Stimulated activated CD4-positive, alpha-beta T cell treated with anti-CD3 and anti-CD28 coated beads, Interleukin-4, amount 100 ng/mL, for 1 hour (primary cell): ENCODE measurements at regions not wholly inside any gene's neighbourhood (a gene's known extent, or its start where the extent isn't known, plus 50 kb on each side); places are given as distances from the start of the nearest gene placed in this dataset.

Experiments
- DNase-seq: peaks from one replicate; pipeline ENCODE4 v3.0.0-alpha.2; 2020

DNA sequence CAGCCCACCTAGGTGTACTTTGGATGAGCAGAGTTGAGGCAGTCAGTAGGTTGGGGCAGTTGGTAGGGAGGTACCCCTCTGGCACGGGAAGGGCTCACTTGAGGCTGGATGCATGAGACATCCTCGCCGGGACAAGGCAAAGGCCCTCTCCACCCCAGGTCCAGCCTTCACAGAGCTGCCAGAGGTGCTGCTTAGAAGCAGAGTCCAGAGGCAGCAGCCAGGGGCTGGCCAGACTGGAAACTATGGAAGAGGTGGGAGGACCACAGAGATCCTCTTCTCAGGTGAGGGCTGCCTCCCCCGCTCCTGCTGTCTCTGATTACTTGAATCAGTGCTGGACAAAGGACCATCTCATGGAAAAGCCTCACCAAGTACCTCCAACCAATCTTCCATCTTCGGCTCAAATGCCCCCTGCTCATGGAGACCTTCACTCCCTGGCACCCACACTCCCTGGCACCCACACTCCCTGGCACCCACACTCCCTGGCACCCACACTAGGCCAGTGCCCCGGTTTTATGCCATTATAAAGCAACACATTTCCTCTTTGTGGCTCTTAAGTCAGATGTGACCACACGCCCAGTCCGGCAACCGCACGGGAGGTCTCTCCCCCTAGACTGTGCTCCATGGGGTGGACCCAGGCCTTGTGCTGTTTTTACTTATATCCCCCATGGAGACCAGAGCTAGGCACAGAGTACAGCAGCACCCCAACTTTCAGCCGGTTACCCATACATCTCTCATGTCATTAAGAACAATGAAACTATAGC, 100.1 kb downstream of the YTHDF1 start:
- no peak for DNase-seq

DNA sequence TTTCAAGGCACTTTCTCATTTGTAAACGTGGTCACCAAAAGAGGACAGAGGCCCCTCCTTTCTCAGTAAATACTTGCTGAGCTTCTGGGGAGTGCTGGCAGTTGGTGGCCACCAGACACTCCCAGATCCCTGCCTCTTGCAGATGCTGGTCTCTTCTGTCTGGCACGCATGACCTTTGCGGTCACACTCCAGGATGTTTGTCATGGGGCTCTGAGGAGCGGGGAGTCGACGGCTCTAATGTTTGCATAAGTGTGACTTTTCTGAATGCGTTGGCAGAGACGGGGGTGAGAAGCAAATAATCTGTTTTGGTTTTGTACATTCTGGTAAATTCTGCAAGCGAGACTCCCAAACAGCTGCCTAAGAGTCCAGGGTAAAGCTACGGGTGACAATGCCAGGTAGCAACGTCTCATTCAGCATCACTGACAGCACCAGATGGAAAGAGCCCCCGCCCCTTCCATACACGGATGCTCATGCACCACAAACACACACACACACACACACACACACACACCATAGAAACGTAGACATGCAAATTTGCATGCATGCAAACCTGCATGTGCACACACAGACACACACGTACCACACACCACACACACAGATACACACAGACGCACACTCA, 101.1 kb downstream of the YTHDF1 start:
- no peak for DNase-seq

DNA sequence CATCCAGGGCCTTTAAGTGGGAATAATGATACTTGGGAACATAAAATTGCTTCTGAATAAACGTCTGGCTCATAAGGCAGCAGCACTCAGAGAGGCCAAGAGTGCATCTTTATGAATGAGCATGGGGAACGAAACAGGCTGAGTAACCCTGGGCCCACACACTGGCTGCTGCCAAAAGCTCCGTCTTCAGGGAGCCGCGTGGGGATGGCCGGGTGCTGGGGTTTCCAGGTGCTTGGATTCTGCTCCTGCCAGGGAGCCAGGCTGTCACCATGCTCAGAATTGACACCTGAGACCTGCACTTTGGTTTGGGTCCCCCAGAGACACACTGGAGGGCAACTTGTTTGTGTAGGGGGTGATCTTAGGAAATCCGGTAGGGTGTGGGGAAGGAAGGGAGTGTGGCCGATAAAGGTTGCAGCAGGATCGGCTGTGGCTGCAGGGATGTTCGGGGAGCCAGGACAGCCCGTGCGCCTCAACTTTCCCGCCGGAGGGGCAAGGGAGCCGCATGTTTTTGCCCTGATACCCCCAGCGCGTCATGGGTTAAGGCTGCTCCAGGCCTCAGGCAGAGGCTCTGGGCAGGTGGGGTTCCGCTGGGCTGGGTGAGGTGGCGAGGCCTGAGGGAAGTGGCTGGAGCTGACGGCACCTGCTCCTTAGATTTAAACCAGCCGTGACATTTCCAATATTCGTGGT, 101.8 kb downstream of the YTHDF1 start:
- no peak for DNase-seq

DNA sequence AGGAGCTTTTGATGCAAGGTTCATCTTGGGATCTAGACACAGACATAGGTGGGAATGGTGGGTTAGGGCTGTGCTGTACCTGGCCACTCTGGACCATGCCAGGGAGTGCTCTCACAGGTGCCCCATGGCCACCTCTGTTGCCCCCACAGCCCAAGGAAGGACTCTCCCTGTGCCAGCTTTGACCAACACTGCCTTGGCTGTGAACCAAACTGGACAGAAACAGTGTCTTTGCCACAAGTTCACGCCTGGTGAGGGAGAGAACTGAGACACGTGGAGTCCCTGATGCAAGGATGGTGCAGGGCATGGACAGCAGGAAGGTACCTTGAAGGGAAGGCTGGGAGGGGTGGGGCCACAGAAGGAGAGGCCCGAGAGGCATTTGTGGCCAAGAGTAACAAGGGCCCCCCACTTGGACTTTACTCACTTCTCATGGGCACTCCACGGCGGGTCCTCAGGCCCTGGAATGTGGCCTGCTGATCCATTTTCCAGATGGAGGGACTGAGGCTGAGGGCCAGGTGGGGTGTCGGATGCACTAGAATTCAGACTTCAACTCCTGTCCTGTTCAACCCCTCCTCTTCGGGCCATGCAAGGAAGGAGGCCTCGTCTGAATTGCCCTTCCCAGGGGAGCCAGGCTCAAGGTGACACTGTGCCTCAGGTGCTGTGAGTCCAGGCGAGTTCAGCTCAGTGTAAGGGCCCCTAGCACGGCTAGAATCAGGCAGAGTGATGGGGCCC, 103.3 kb downstream of the YTHDF1 start:
- no peak for DNase-seq

DNA sequence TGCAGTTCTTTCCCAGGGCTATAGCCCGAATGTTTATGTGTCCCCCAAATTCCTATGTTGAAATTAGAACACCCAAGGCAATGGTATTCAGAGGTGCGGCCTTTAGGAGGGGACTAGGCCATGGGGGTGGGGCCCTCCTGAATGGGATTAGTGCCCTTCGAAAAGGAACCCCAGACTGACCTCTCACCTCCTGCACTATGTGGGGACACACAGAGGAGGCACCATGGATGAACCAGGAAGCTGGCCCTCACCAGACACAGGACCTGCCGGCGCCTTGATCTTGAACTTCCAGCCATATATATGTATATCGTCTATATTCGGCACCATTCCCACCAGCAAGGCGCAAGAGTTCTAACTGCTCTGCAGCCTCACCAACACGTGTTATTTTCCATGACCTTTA, 101.5 kb upstream of the BHLHE23 start:
- DNase-seq = no peak

DNA sequence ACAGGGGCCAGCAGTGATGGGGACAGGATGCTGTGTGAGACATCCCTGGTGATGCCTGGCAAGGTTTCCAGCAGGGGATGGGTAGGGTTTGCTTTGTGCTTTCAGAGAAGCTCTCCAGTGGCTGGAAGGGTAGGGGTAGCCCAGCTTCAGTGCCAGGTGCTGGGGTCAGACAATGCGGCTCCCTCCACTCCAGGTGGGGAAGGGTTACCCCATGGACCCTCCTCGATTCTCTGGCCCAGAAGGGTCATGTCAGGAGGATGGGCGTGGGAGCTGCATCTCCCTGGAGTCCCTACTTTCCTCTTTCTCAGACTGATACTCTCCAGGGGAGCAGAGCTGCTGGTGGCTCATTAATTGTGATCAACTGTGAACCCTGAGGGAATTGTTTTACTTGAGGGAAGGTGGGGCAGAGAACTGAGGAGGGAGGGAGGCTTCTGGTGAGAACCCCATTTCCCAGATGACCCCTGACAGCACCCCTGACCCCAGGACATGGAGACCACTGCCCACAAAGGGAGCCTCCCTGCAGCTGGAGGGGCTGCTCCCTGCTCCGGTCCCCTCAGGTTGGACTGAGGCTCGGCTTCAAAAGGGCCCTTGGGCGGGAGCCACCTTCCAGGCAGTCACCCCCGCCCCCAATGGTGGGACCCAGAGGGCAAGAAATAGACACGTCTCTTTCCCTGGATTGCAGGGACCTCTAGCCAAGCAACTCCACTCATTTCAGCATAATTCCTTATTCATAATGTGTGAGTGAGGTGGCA, 100.9 kb upstream of the BHLHE23 start:
- no peak for DNase-seq

DNA sequence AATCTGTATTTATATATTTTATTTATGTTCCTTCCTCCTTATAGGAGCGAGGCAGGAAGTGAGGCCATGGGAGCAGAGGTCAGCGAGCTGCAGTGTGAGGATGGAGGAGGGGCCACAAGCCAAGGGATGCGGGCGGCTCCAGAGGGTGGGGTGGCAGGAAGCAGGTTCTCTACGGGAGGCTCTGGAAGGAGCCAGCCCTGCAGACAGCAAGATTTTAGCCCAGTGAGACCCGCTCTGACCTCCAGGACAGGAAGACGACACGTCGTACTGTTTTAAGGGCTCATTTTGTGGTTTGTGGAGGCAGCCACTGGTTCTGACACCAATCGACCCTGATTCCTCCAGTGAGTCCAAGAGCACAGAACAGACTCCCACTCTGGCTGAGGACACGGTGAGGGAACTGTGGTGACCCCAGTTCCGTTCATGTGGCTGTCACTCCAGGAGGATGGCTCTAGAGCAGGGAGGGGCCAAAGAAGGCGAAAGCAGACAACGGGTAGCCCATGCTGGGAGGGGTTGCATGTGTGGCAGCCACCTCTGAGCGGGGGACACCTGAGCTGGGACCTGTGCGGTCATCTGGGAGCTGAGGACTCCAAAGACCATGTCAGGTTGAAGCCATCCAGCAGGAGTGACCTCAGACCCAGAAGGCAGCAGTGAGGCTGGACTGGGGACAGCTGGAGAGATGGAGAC, 100.1 kb upstream of the BHLHE23 start:
- DNase-seq = no peak

DNA sequence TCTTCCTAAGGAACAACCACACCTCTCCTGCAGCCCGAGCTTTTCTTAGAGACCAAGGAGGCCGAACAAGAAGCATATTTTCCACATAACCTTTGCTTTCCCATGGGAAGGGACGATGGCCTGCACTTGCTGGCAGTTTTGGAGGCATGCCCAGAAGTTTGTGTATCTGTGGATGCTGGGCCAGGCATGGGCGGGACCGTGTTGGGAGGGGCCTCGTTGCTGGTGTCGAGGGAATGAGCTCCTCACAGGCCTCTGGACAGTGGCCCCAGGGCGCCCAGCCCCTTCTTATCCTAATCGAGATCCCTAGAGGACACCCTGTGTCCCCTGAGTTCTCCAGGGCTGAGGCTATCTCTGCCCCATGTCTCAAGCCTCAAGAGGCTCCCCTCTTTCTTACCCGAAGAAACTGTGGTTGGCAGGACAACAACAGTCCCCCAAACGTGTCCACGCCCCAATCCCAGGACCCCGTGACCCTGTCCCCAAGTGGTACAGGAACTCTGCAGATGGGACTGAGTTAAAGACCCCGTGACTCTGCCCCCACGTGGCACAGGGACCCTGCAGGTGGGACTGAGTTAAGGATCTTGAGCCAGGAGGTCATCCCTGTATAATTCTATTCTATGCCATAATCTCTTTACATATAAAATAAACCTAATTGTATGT, 99.5 kb upstream of the BHLHE23 start:
- DNase-seq = no peak

DNA sequence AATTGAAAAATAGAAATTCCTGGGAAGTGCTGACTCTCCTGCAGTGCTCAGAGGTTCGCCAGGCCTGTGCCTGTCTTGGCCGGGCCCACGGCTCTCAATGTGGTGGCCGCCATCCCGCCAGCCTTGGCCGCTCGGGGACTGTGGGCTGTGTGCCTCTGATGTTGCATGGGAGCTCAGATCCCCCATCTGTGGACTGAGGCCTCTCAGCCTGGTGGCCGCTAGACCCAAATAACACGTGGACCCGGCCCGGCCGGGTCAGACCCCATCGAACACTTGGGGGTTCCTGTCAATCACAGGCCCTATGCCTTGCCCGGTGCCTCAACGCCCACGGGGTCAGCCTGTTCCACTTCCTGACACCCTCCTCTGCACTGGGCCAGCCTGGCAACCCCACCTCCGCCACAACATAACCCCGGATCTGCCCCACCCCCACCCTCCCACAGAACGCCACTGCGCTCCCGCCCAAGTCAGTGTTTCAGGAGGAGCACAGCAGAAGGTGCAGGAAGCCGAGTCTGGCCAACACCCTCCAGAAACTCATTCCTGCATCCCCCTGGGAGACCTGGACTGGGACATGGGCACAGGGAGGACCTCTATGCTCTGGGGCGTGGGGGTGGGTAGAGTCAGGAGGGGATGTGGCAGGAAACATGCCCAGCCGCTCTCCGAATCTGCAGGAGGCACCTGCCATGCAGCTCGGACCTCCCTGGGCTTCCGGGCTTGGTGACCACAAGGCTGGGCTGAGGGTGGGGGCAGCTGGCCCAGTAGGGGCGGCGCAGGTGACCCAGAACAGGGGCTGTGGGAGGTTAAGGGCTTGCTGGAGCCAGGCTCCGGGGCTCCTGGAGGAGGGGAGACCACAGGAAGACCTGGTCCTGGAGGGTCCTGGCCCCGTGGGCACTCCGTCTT, 98.7 kb upstream of the BHLHE23 start:
- DNase-seq = no peak

DNA sequence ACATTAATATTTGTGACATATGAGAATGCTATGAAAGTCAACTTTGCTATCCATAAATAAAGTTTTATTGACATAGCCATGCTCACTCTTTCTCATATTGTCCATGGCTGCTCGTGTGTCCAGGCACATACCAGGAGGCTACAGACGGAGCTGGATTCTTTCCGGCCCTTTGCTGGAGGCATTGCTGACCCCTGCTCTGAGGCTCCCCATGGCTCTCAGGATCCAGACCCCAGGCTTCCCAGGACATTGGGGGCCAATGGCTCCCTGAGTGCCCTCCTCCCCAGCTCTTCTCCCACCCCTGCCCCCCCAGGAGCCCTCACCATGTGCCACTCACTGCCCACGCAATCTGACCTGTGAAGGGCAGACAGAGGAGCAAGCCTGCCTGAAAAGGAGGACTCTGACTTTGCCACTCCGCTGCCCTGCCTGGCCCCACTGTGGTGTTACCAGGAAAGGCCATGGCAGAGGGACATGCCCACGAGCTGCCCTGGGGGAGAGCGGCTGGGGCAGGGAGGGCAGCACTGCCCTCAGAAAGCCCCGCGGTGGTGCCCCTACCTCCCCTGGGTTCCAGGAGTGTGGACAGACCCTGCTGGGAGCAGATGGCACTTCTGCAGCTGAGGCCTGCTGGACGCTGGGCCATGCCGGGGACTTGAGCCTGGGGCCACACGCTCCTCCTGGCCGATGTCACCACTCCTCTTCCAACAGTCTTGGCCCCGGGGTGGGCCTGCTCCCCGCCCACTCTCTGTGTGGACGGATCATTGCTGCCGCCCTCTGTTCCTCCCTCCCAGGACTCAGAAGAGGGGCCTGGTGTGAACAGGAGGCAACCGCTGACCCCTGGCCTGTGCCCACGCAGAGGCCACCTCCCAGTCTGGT, 97.8 kb upstream of the BHLHE23 start:
- no peak for DNase-seq

DNA sequence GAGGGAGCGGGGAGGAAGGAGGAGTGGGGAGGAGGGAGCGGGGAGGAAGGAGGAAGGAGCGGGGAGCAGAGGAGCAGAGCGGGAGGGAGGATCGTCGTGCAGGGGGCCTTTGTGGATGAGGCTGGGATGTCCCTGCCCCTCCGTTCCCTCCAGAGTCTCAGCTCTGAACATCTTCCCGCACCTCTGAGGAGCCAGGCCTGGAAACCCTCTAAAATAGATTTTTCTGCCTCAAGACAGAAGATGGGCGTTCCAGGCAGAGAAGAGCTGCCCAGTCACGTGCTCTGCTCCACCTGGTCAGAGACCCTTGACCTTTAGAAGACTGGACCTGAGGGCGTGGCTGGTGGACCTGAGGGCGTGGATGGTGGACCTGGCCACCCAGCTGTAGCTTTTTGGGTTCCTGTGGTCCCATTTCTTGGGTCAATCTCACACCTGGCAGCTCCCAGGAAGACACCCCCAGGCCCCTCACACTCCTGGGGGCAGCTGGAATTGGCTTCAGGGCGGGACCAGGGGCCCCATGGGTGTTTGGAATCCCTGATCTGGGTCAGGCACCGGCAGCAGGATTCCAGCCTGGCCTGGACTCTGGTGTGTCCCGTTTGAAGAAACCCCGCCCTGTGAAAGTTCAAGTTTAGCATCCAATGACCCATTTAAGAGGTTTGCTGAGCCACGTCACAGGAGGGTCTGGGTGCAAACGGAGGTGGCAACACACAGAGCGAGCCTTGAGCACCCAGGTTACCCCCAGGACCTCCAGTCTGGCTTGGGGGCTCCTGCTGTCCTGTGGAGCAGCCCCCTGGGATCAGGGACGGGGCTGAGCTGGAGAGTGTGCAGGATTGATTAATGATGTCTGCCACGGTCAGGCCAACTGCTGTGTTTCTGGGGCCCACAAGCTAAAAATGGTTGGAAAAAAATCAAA, 96.9 kb upstream of the BHLHE23 start:
- DNase-seq = no peak

DNA sequence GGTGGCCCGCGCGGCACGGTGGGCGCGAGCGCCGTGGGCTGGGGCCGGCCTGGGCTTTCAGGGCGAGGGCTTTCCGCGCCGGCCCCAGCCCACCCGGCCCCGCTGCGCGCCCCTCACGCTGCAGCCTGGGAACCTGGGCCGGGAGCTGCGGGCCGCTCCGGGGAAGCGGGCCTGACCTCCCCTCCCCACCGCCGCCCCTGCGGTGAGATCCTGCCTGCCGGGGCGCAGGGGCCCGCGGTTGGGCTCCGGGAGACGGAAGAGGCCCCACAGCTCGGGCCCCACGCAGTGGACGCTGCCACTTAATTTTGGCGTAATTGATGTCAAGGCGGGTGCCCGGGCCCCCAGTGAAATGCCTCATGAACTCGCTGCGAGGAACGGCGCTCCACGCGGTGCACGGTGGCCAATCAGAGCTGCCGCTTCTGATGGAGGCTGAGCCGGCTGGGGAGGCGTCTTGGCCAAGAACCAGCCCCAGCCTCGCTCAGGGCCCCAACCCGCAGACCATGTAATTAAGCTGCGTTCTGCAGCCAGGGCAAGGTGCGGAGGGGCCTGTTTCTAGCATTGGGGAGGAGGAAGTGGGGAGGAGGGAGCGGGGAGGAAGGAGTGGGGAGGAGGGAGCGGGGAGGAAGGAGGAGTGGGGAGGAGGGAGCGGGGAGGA, 96.1 kb upstream of the BHLHE23 start:
- DNase-seq = peak; percentile 70

DNA sequence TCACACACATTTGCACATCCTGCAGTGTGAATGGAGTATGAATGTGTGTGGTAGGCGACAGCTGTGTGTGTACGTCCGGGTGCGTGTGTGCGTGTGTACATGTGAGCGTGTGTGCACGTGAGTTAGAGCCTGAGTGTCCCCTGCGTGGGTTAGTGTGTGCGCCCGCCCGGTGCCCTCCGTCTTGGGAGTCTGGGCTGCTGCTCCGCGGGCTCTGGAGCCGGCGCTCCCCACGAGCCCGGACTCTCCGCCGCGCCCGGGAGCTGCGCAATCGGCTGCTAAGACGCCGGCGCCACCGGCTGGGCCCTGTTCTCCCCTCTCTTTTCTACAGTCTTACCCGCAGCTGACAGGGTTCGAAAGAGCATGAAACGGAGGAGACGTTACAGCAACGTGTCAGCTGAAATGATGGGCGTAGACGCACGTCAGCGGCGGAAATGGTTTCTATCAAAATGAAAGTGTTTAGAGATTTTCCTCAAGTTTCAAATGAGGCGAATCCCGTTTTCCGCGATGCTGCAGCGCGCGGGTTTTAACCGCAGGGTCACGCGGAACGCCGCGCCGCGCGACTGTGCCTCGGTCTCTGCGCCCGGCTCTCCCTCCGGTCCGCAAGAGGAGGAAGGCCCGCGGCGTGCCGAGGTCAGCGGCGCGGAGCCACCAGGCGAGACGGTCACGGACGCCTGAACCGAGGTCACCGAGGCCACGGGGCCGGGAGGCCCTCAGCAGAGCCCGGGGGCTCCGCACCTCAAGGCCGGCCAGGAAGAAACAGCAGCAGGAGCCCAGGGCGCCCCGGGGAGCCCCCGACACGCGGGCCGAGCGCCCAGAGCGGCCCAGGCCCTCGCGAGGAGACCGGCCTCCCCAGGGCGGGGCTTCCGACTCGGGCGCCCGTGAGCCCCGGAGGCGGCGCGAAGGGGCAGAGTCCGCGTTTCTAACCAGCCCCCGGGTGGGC, 95.3 kb upstream of the BHLHE23 start:
- peak; percentile 61 for DNase-seq

DNA sequence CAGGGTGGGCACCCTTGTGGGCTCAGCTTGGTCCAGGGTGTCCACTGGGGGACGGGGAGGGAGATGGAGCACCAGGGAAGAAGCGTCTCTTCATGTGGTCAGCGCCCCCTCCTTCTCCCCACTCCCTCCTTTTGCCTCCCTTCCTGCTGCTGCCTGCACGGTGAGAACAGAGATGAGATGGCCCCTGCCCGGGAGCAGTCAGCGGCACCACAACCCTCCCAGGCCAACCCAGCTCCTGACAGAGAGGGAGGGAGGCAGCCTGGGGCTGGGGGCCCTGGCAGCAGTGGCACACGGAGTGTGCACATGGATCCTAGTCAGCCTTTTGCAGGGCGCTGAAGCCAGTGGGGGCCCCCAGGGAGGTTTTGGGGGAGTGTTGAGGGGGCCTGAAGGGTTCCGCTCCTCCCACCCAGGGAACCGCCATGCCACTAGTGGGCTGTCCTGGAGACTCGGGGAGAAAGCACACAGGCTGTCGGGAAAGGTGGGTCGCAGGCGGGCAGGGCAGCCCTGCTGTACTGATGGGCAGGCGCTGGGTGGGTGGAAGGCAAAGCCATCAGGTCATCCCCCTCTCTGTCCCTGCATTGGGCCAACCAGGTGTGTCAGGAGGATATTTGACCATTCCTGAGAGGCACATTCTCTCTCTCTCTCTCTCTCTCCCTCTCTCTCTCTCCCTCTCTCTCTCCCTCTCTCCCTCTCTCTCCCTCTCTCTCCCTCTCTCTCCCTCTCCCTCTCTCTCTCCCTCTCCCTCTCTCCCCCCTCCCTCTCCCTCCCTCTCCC, 94.3 kb upstream of the BHLHE23 start:
- DNase-seq = no peak

DNA sequence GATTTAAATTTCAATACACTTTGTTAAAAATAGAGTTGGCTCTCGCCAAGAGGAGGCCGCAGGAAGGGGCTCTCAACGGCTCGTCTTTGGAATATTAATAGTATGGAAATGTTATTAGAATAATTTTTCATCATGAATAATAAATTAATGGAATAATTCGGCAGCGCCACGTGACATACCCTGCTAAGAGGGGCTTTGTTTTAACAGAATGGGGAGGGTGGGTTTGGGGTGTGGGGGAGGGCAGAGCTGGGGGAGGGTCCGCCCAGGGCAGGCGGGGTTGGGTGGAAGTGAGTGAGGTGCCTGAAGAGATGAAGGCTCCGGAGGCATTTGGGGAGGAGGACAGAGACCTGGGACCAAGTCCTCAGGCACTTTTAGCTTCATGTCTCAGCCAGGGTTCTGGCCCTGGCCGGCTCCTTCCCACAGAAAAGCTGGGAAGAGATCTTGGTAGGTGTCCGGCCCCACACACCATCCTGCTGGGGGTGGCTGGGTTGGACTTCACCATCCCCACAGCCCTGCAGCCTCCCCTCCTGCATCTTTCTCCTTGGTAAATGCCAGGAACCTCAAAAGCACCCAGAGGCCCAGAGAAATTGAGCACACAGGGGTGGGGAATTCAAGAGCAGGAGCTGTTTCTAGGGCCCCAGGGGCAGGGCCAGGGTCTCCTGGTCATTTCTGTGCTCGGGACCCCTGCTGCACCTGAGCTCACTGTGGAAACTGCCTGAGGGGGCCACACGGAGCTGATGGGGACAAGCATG, 93.6 kb upstream of the BHLHE23 start:
- DNase-seq = no peak
